CD4-positive, alpha-beta T cell (primary cell): ENCODE measurements at regions not wholly inside any gene's neighbourhood (a gene's known extent, or its start where the extent isn't known, plus 50 kb on each side); places are given as distances from the start of the nearest gene placed in this dataset.

Experiments
- ATAC-seq: fragments of 200-7000 bp; cut with Tn5 transposase; one replicate; pipeline ENCODE4 v1.10.0; 2022; ENCODE audit warnings: mild to moderate bottlenecking; ENCODE audit not compliant: poor library complexity
- CTCF ChIA-PET: fragments of 350-600 bp; sonication (Branson Sonifier 250); formaldehyde crosslinking; loops from one replicate; lab custom pipeline; 2021; ENCODE audit warnings: antibody characterized with exemption, inconsistent platforms; lab: Charles Lee
- POLR2A ChIA-PET: fragments of 350-600 bp; sonication (Branson Sonifier 250); formaldehyde crosslinking; loops from one replicate; lab custom pipeline; 2021; ENCODE audit warnings: antibody characterized with exemption, inconsistent platforms; lab: Charles Lee
- DNase-seq, 14 experiments: peaks; one replicate each; pipeline ENCODE4 v3.0.0-alpha.2; 2013 to 2020; ENCODE audit warnings: mixed read lengths in 2 of 14
- H3K27ac ChIP-seq, 2 donors: one replicate each; pipeline versions ENCODE4 v1.5.1 to v1.7.0; 2013; ENCODE audit warnings: low read length in 2 of 2, low read depth in 1 of 2, mild to moderate bottlenecking in 1 of 2
- H3K27me3 ChIP-seq, 2 experiments: 1 replicate in 1 of 2; 2 replicates in 1 of 2; pipeline versions ENCODE4 v1.6.1 to v1.7.0; 2013; ENCODE audit warnings: low read length in 2 of 2, control low read depth in 1 of 2, mild to moderate bottlenecking in 1 of 2, moderate library complexity in 1 of 2; ENCODE audit not compliant: insufficient read depth in 2 of 2, control insufficient read depth in 1 of 2
- H3K36me3 ChIP-seq: one replicate; pipeline ENCODE4 v1.6.1; 2013; ENCODE audit warnings: low read length, control low read depth; ENCODE audit not compliant: insufficient read depth
- H3K4me1 ChIP-seq: one replicate; pipeline ENCODE4 v1.6.1; 2013; ENCODE audit warnings: low read length, control low read depth; ENCODE audit not compliant: insufficient read depth
- H3K4me3 ChIP-seq: one replicate; pipeline ENCODE4 v1.5.1; 2013; ENCODE audit warnings: mild to moderate bottlenecking, low read length, moderate library complexity
- H3K9me3 ChIP-seq, 2 experiments: 1 replicate in 1 of 2; 2 replicates in 1 of 2; pipeline versions ENCODE4 v1.6.1 to v1.7.0; 2013; ENCODE audit warnings: low read length in 2 of 2, mild to moderate bottlenecking in 2 of 2, control low read depth in 1 of 2, moderate library complexity in 1 of 2; ENCODE audit not compliant: control insufficient read depth in 1 of 2, insufficient read depth in 1 of 2
- H3K27ac Mint-ChIP-seq: one replicate; pipeline ENCODE4 v1.8.0; 2020; ENCODE audit warnings: mixed read lengths
- H3K27me3 Mint-ChIP-seq: one replicate; pipeline ENCODE4 v1.8.0; 2021; ENCODE audit warnings: mixed read lengths
- H3K36me3 Mint-ChIP-seq: one replicate; pipeline ENCODE4 v1.8.0; 2021; ENCODE audit warnings: low read depth, mixed read lengths
- H3K4me1 Mint-ChIP-seq: one replicate; pipeline ENCODE4 v1.8.0; 2021; ENCODE audit warnings: low read depth, mixed read lengths
- H3K4me3 Mint-ChIP-seq: one replicate; pipeline ENCODE4 v1.8.0; 2020; ENCODE audit warnings: mild to moderate bottlenecking, mixed read lengths
- H3K9me3 Mint-ChIP-seq: one replicate; pipeline ENCODE4 v1.8.0; 2020; ENCODE audit warnings: mixed read lengths
- CTCF ChIP-seq: fragments of 200-600 bp; IDR thresholded peaks from one replicate; pipeline ENCODE4 v1.8.0; 2022; ENCODE audit warnings: antibody characterized with exemption, mild to moderate bottlenecking
- intact Hi-C, 2 experiments: fragments of 100-400 bp; cut with DNase I in 1 of 2; cut with micrococcal nuclease in 1 of 2; formaldehyde crosslinking; loops; one replicate each; pipeline versions ENCODE4 v1.15.1 to v1.9.0; 2023 to 2025; cut with DNase I, micrococcal nuclease

- no peaks in the 10 kb centered on the region for H3K9me3 Mint-ChIP-seq
- no peak overlapping the region for H3K4me3 Mint-ChIP-seq
Observed at GRCh38 chr18:67179726-67180125, 336.8 kb downstream of the DSEL start.

GRCh38 chr18:67159662-67160061 is 356.9 kb downstream of the DSEL start:
- no peak overlapping the region for H3K27ac ChIP-seq
- Mint-ChIP-seq H3K27me3 (no peaks in the 10 kb centered on the region), H3K9me3 (no peaks in the 10 kb centered on the region), H3K36me3 (no peaks in the 10 kb centered on the region), H3K27ac (no peak overlapping the region), H3K4me1 (no peaks in the 10 kb centered on the region), H3K4me3 (no peak overlapping the region)
- H3K9me3 ChIP-seq = no peaks in the 10 kb centered on the region
- ATAC-seq (no peak), DNase-seq (no peak)
- H3K4me3 ChIP-seq = no peak overlapping the region
- no peaks in the 10 kb centered on the region for H3K27me3 ChIP-seq
- intact Hi-C loops = no loop called here
- ChIA-PET CTCF (no interaction called here), POLR2A (no interaction called here)
- H3K4me1 ChIP-seq = no peaks in the 10 kb centered on the region
- no peaks in the 10 kb centered on the region for H3K36me3 ChIP-seq
- no peak for TF ChIP-seq CTCF

More at GRCh38 chr18:67179726-67180125, 336.8 kb downstream of the DSEL start:
- intact Hi-C loops = no loop called here
- Histone ChIP-seq H3K27me3 (no peaks in the 10 kb centered on the region), H3K4me3 (no peak overlapping the region), H3K27ac (no peak overlapping the region), H3K4me1 (no peaks in the 10 kb centered on the region), H3K36me3 (no peaks in the 10 kb centered on the region), H3K9me3 (no peaks in the 10 kb centered on the region)
- no peak overlapping the region for H3K27ac Mint-ChIP-seq
- no peak for TF ChIP-seq CTCF
- ATAC-seq (no peak), DNase-seq (no peak)
- CTCF ChIA-PET = no interaction called here
- no peaks in the 10 kb centered on the region for H3K36me3 Mint-ChIP-seq
- POLR2A ChIA-PET = no interaction called here
- H3K4me1 Mint-ChIP-seq = no peaks in the 10 kb centered on the region
- H3K27me3 Mint-ChIP-seq = peaks cover 13% of the 10 kb centered on the region

GRCh38 chr18:67154979-67155378 is 361.5 kb downstream of the DSEL start:
- intact Hi-C loops = no loop called here
- ATAC-seq (no peak), DNase-seq (no peak)
- no peak overlapping the region for H3K27ac Mint-ChIP-seq
- H3K27ac ChIP-seq = no peak overlapping the region
- no peaks in the 10 kb centered on the region for H3K27me3 ChIP-seq
- H3K4me1 ChIP-seq = no peaks in the 10 kb centered on the region
- H3K4me3 ChIP-seq = no peak overlapping the region
- H3K4me3 Mint-ChIP-seq = no peak overlapping the region
- H3K27me3 Mint-ChIP-seq = no peaks in the 10 kb centered on the region
- no peaks in the 10 kb centered on the region for H3K9me3 ChIP-seq
- no peaks in the 10 kb centered on the region for H3K4me1 Mint-ChIP-seq
- CTCF ChIA-PET = no interaction called here
- no peaks in the 10 kb centered on the region for H3K36me3 ChIP-seq
- H3K36me3 Mint-ChIP-seq = no peaks in the 10 kb centered on the region
- TF ChIP-seq CTCF = no peak
- POLR2A ChIA-PET = no interaction called here
- no peaks in the 10 kb centered on the region for H3K9me3 Mint-ChIP-seq
